HepG2 (cell line): ENCODE measurements at regions not wholly inside any gene's neighbourhood (a gene's known extent, or its start where the extent isn't known, plus 50 kb on each side); places are given as distances from the start of the nearest gene placed in this dataset.

Experiments
- ATF1 ChIP-seq: IDR thresholded peaks from 2 replicates; pipeline ENCODE4 v1.6.1; 2016; ENCODE audit warnings: mild to moderate bottlenecking, control low read depth
- EZH2 ChIP-seq: conservative IDR thresholded peaks from 2 replicates; pipeline ENCODE4 v1.6.1; 2012; ENCODE audit warnings: mild to moderate bottlenecking, low read depth, low read length, moderate library complexity
- ISX ChIP-seq: sonication (generic); formaldehyde crosslinking; conservative IDR thresholded peaks from 2 replicates; pipeline ENCODE4 v1.5.0; 2020; ENCODE audit warnings: missing genetic modification reagents
- PHF21A ChIP-seq: sonication (generic); formaldehyde crosslinking; IDR thresholded peaks from 2 replicates; pipeline ENCODE4 v1.5.0; 2020; ENCODE audit warnings: mild to moderate bottlenecking, missing genetic modification reagents
- POLR2A ChIP-seq, 2 experiments: IDR thresholded peaks; 2 replicates each; pipeline ENCODE4 v1.6.1; 2011; ENCODE audit warnings: low read depth in 2 of 2, low read length in 2 of 2, mild to moderate bottlenecking in 1 of 2, moderate library complexity in 1 of 2; ENCODE audit not compliant: insufficient read depth in 1 of 2
- SIN3A ChIP-seq: IDR thresholded peaks from 2 replicates; pipeline ENCODE4 v1.6.1; 2011; ENCODE audit warnings: low read depth, mild to moderate bottlenecking, control low read depth, low read length, borderline replicate concordance
- SP1 ChIP-seq, 2 experiments: fragments of 450-650 bp in 1 of 2; sonication (generic) in 1 of 2; formaldehyde crosslinking in 1 of 2; IDR thresholded peaks; 2 replicates each; pipeline versions ENCODE4 v1.4.0 to v1.6.1; 2016 to 2020; ENCODE audit warnings: missing genetic modification reagents in 1 of 2
- STAG1 ChIP-seq: sonication (generic); formaldehyde crosslinking; IDR thresholded peaks from 2 replicates; pipeline ENCODE4 v1.4.0; 2020; ENCODE audit warnings: missing genetic modification reagents
- YY1 ChIP-seq: IDR thresholded peaks from 2 replicates; pipeline ENCODE4 v1.6.1; 2011; ENCODE audit warnings: low read length, low read depth, moderate library complexity, mild to moderate bottlenecking; ENCODE audit not compliant: insufficient read depth, insufficient replicate concordance
- ZNF83 ChIP-seq: sonication (generic); formaldehyde crosslinking; IDR thresholded peaks from 2 replicates; pipeline ENCODE4 v1.4.0; 2020; ENCODE audit warnings: missing genetic modification reagents, mild to moderate bottlenecking, borderline replicate concordance

DNA sequence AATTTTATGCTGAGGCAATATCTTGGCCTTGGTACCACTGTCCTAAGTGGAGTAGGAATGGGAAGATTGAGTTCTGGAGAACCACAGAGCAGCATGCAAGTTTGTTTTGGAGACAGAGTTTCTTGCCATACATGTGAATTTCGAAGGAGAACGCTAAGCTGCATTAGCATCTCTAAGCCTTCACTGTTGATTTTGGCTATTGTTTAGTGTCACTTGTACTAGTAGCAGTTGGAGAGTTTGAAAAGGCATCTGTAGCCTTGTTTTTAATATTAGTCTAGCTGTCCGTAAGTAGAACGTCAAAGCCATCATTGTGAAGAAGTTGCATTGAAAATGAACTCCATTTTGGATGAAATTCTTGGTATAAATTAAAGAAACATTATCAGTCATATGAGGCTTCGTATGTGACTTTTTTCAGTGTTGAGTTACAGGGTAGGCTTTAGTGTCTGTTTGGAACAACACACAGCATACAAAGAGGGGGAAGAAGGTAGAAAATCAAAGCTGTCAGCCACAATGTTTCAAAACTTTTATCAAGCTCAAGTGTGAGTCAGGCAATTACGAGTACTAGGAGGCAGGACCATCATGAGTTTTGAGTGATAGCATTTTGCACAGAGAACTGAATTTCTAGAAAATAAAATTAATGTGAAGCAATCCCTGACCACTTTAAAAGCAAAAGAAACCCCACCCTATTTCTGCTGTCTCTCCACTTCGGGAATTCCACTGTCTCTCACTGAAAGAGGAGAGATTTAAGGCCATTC is 70.2 kb upstream of the NAV3 start:
- no peak for TF ChIP-seq ZNF83 (CRISPR knock-in tag)
- TF ChIP-seq SP1 (IDR thresholded peaks at IDR 0.05) = no peak
- TF ChIP-seq SP1 (CRISPR knock-in tag; IDR thresholded peaks at IDR 0.05) = no peak
- TF ChIP-seq ISX (CRISPR knock-in tag) = no peak
- no peak for TF ChIP-seq YY1
- no peak for TF ChIP-seq POLR2A (IDR thresholded peaks at IDR 0.05; ENCODE audit: insufficient read depth in 1 of 2, low read depth in 2 of 2, low read length in 2 of 2)
- TF ChIP-seq EZH2 = no peak
- TF ChIP-seq STAG1 = no peak
- TF ChIP-seq ATF1 = no peak
- no peak for TF ChIP-seq PHF21A
- no peak for TF ChIP-seq SIN3A
